B cell (primary cell): ENCODE measurements at regions not wholly inside any gene's neighbourhood (a gene's known extent, or its start where the extent isn't known, plus 50 kb on each side); places are given as distances from the start of the nearest gene placed in this dataset.

Experiments used
- ATAC-seq: fragments of 200-7000 bp; cut with Tn5 transposase; one replicate; pipeline ENCODE4 v1.10.0; 2021; ENCODE audit warnings: low read depth, mild to moderate bottlenecking, moderate number of reproducible peaks, moderate library complexity
- CTCF ChIA-PET: fragments of 350-600 bp; sonication (Branson Sonifier 250); formaldehyde crosslinking; loops from one replicate; lab custom pipeline; 2021; ENCODE audit warnings: antibody characterized with exemption, inconsistent platforms; lab: Charles Lee
- POLR2A ChIA-PET: fragments of 350-600 bp; sonication (Branson Sonifier 250); formaldehyde crosslinking; loops from one replicate; lab custom pipeline; 2021; ENCODE audit warnings: antibody characterized with exemption; lab: Charles Lee
- DNase-seq: peaks from one replicate; pipeline ENCODE4 v3.0.0; 2013
- H2AFZ ChIP-seq: 2 replicates; pipeline ENCODE4 v1.6.1; 2012; ENCODE audit warnings: mild to moderate bottlenecking, low read depth, low read length; ENCODE audit not compliant: insufficient read depth, poor library complexity, severe bottlenecking
- H3K27ac ChIP-seq, 2 donors: 1 replicate in 1 of 2; 2 replicates in 1 of 2; pipeline ENCODE4 v1.5.1; 2012 to 2013; ENCODE audit warnings: low read length in 2 of 2, mild to moderate bottlenecking in 2 of 2, moderate library complexity in 1 of 2
- H3K27me3 ChIP-seq, 4 experiments: fragments of 200-600 bp in 1 of 4; sonication (generic) in 1 of 4; replicated peaks in 1 of 4; 1 replicate in 2 of 4; 2 replicates in 2 of 4; pipeline versions ENCODE4 v1.6.1 to v1.7.0; 2013 to 2016; ENCODE audit warnings: low read length in 3 of 4, mild to moderate bottlenecking in 2 of 4, mixed read lengths in 1 of 4, moderate library complexity in 1 of 4; ENCODE audit not compliant: insufficient read depth in 4 of 4, control insufficient read depth in 3 of 4; ENCODE audit errors: control extremely low read depth in 1 of 4
- H3K36me3 ChIP-seq, 2 experiments: replicated peaks in 1 of 2; 1 replicate in 1 of 2; 2 replicates in 1 of 2; pipeline versions ENCODE4 v1.6.1 to v1.7.1; 2013; ENCODE audit warnings: low read length in 1 of 2; ENCODE audit not compliant: insufficient read depth in 2 of 2, control insufficient read depth in 1 of 2; ENCODE audit errors: control extremely low read depth in 1 of 2, extremely low read depth in 1 of 2
- H3K4me1 ChIP-seq, 2 donors: fragments of 200-600 bp in 1 of 2; sonication (generic) in 1 of 2; 1 replicate in 1 of 2; 2 replicates in 1 of 2; pipeline versions ENCODE4 v1.5.1 to v1.6.1; 2013 to 2017; ENCODE audit warnings: low read length in 2 of 2; ENCODE audit not compliant: control insufficient read depth in 2 of 2, insufficient read depth in 2 of 2
- H3K4me2 ChIP-seq: replicated peaks from 2 replicates; pipeline ENCODE3; 2012; ENCODE audit warnings: mild to moderate bottlenecking, low read depth, low read length; ENCODE audit not compliant: poor library complexity, severe bottlenecking
- H3K4me3 ChIP-seq, 5 experiments: fragments of 200-600 bp in 1 of 5; sonication (generic) in 1 of 5; 1 replicate in 3 of 5; 2 replicates in 2 of 5; pipeline versions ENCODE4 v1.5.1 to v1.7.0; 2011 to 2016; ENCODE audit warnings: low read length in 4 of 5, mild to moderate bottlenecking in 4 of 5, low read depth in 2 of 5, control low read depth in 1 of 5, moderate library complexity in 1 of 5; ENCODE audit not compliant: insufficient read depth in 1 of 5; ENCODE audit errors: control extremely low read depth in 1 of 5, extremely low read depth in 1 of 5
- H3K79me2 ChIP-seq: fragments of 200-600 bp; sonication (generic); one replicate; pipeline ENCODE4 v1.6.0; 2016; ENCODE audit warnings: low read length; ENCODE audit not compliant: control insufficient read depth, insufficient read depth
- H3K9ac ChIP-seq: fragments of 200-600 bp; sonication (generic); 2 replicates; pipeline ENCODE4 v1.6.1; 2017; ENCODE audit warnings: mild to moderate bottlenecking, low read length, moderate library complexity
- H3K9me3 ChIP-seq, 3 donors: one replicate each; pipeline versions ENCODE4 v1.6.1 to v1.7.1; 2013; ENCODE audit warnings: low read length in 2 of 3; ENCODE audit not compliant: control insufficient read depth in 2 of 3, insufficient read depth in 1 of 3; ENCODE audit errors: control extremely low read depth in 1 of 3
- H4K20me1 ChIP-seq: 2 replicates; pipeline ENCODE4 v1.6.0; 2012; ENCODE audit warnings: mild to moderate bottlenecking, low read length; ENCODE audit not compliant: insufficient read depth, control insufficient read depth, poor library complexity, severe bottlenecking
- H3K27ac Mint-ChIP-seq: one replicate; pipeline ENCODE4 v1.8.0; 2021; ENCODE audit warnings: mixed read lengths
- H3K27me3 Mint-ChIP-seq: one replicate; pipeline ENCODE4 v1.8.0; 2021; ENCODE audit warnings: mixed read lengths
- H3K4me1 Mint-ChIP-seq: one replicate; pipeline ENCODE4 v1.8.0; 2021; ENCODE audit warnings: mixed read lengths
- H3K4me3 Mint-ChIP-seq: one replicate; pipeline ENCODE4 v1.8.0; 2021; ENCODE audit warnings: mixed read lengths
- H3K9me3 Mint-ChIP-seq: one replicate; pipeline ENCODE4 v1.8.0; 2022; ENCODE audit warnings: mixed read lengths; ENCODE audit not compliant: insufficient read depth
- CTCF ChIP-seq: fragments of 200-600 bp; IDR thresholded peaks from one replicate; pipeline ENCODE4 v1.8.0; 2022; ENCODE audit warnings: antibody characterized with exemption, mild to moderate bottlenecking
- EZH2 ChIP-seq: IDR thresholded peaks from 2 replicates; pipeline ENCODE4 v1.6.1; 2012; ENCODE audit warnings: borderline replicate concordance, low read depth, mild to moderate bottlenecking, moderate library complexity, low read length; ENCODE audit not compliant: insufficient read depth, poor library complexity, severe bottlenecking
- WGBS: methylation state at CpG from one replicate; pipeline ENCODE4 v1.1.5; 2013; ENCODE audit warnings: missing lambda C conversion rate; ENCODE audit not compliant: insufficient coverage; 5-methylcytosine and 5-hydroxymethylcytosine counted together
- intact Hi-C: fragments of 100-400 bp; cut with micrococcal nuclease; formaldehyde crosslinking; loops from one replicate; pipeline ENCODE4 v1.10.0; 2022

GRCh38 chr6:126143761-126144251 is 157.5 kb downstream of the TRMT11 start:
- intact Hi-C loops: no loop called here
- no peak for DNase-seq
- no peaks in the 10 kb centered on the region for H3K36me3 ChIP-seq
- no peaks in the 10 kb centered on the region for H3K27me3 ChIP-seq
- H3K27ac Mint-ChIP-seq: no peak overlapping the region
- H3K4me3 Mint-ChIP-seq: no peak overlapping the region
- H3K4me2 ChIP-seq: no peak overlapping the region
- ATAC-seq: no peak
- H3K9me3 Mint-ChIP-seq: no peaks in the 10 kb centered on the region
- CTCF ChIA-PET: no interaction called here
- POLR2A ChIA-PET: no interaction called here
- no peak overlapping the region for H3K9ac ChIP-seq
- H3K27me3 Mint-ChIP-seq: no peaks in the 10 kb centered on the region
- no peaks in the 10 kb centered on the region for H3K79me2 ChIP-seq
- H4K20me1 ChIP-seq: no peaks in the 10 kb centered on the region
- no peak for TF ChIP-seq CTCF
- no peak overlapping the region for H2AFZ ChIP-seq
- 83% methylated on average over 1 of the region's 3 CpGs for WGBS
- no peak overlapping the region for H3K4me3 ChIP-seq
- no peaks in the 10 kb centered on the region for H3K4me1 Mint-ChIP-seq
- no peaks in the 10 kb centered on the region for H3K4me1 ChIP-seq
- no peaks in the 10 kb centered on the region for H3K9me3 ChIP-seq
- H3K27ac ChIP-seq: no peak overlapping the region

GRCh38 chr6:126145351-126145750 is 159.0 kb downstream of the TRMT11 start:
- H3K9me3 Mint-ChIP-seq: no peaks in the 10 kb centered on the region
- no peak overlapping the region for H3K4me3 Mint-ChIP-seq
- Histone ChIP-seq H2AFZ (no peak overlapping the region), H3K4me2 (no peak overlapping the region), H3K9me3 (no peaks in the 10 kb centered on the region), H3K79me2 (no peaks in the 10 kb centered on the region), H3K36me3 (no peaks in the 10 kb centered on the region), H3K4me3 (no peak overlapping the region), H3K27ac (no peak overlapping the region), H3K9ac (no peak overlapping the region), H3K4me1 (no peaks in the 10 kb centered on the region), H3K27me3 (no peaks in the 10 kb centered on the region), H4K20me1 (no peaks in the 10 kb centered on the region)
- ATAC-seq (no peak), DNase-seq (no peak)
- H3K4me1 Mint-ChIP-seq: no peaks in the 10 kb centered on the region
- WGBS: 90% methylated on average over 2 of the region's 6 CpGs
- no peak for TF ChIP-seq EZH2
- intact Hi-C loops: no loop called here
- H3K27ac Mint-ChIP-seq: no peak overlapping the region
- no peaks in the 10 kb centered on the region for H3K27me3 Mint-ChIP-seq
- CTCF ChIA-PET: no interaction called here
- POLR2A ChIA-PET: no interaction called here
